ENCODE measurements at regions not wholly inside any gene's neighbourhood (a gene's known extent, or its start where the extent isn't known, plus 50 kb on each side); places are given as distances from the start of the nearest gene placed in this dataset.
"Not testable (repeated sequence)": the region's sequence is repeated elsewhere in the genome, so short reads cannot be mapped to it uniquely, and the experiment has no call there.

- H3K27ac Mint-ChIP-seq, result no peak overlapping the region
- TF ChIP-seq CTCF (IDR thresholded peaks at IDR 0.05; ENCODE audit: unreplicated experiment), result no peak
- H3K9me3 Mint-ChIP-seq, result no peaks in the 10 kb centered on the region
- peaks cover 45% of the 10 kb centered on the region for H3K27me3 Mint-ChIP-seq (ENCODE audit: low read depth)
- no peak overlapping the region for H3K4me3 Mint-ChIP-seq
- DNase-seq (ENCODE audit: low spot score in 2 of 2, unreplicated experiment in 2 of 2), result peak in 1 of 2 experiments; percentile 19
- H3K4me1 Mint-ChIP-seq, result no peaks in the 10 kb centered on the region
- H3K36me3 Mint-ChIP-seq, result no peaks in the 10 kb centered on the region
Observed at GRCh38 chr12:131438881-131439280, 272.0 kb upstream of the SFSWAP start.

GRCh38 chr12:131439752-131440151 lies 271.1 kb upstream of the SFSWAP start:
- DNase-seq (ENCODE audit: low spot score in 2 of 2, unreplicated experiment in 2 of 2); H3K27ac Mint-ChIP-seq: not testable (repeated sequence)
- peaks cover 38% of the 10 kb centered on the region for H3K27me3 Mint-ChIP-seq (ENCODE audit: low read depth)

GRCh38 chr12:131440209-131441059 lies 270.5 kb upstream of the SFSWAP start:
- H3K4me3 Mint-ChIP-seq; DNase-seq (ENCODE audit: low spot score in 2 of 2, unreplicated experiment in 2 of 2); H3K27ac Mint-ChIP-seq; H3K36me3 Mint-ChIP-seq; H3K4me1 Mint-ChIP-seq; H3K9me3 Mint-ChIP-seq: not testable (repeated sequence)
- H3K27me3 Mint-ChIP-seq (ENCODE audit: low read depth), result peaks cover 31% of the 10 kb centered on the region

More at GRCh38 chr12:131439752-131440151, 271.1 kb upstream of the SFSWAP start:
- not testable (repeated sequence) for H3K36me3 Mint-ChIP-seq, H3K4me1 Mint-ChIP-seq, H3K9me3 Mint-ChIP-seq, H3K4me3 Mint-ChIP-seq

GRCh38 chr12:131441060-131441396 lies 269.9 kb upstream of the SFSWAP start:
- DNase-seq (ENCODE audit: low spot score in 2 of 2, unreplicated experiment in 2 of 2), result peak in 1 of 2 experiments; percentile 35
- peaks cover 8% of the 10 kb centered on the region for H3K4me1 Mint-ChIP-seq

GRCh38 chr12:131441638-131442336 lies 269.1 kb upstream of the SFSWAP start:
- no peak overlapping the region for H3K4me3 Mint-ChIP-seq
- H3K27me3 Mint-ChIP-seq (ENCODE audit: low read depth), result peaks cover 18% of the 10 kb centered on the region
- peak in 1 of 2 experiments; percentile 3 for DNase-seq (ENCODE audit: low spot score in 2 of 2, unreplicated experiment in 2 of 2)
- no peak overlapping the region for H3K27ac Mint-ChIP-seq
- H3K36me3 Mint-ChIP-seq, result no peaks in the 10 kb centered on the region
- no peaks in the 10 kb centered on the region for H3K9me3 Mint-ChIP-seq
- peaks cover 8% of the 10 kb centered on the region for H3K4me1 Mint-ChIP-seq
- no peak for TF ChIP-seq CTCF (IDR thresholded peaks at IDR 0.05; ENCODE audit: unreplicated experiment)

More at GRCh38 chr12:131441060-131441396, 269.9 kb upstream of the SFSWAP start:
- Mint-ChIP-seq H3K4me3 (no peak overlapping the region), H3K9me3 (no peaks in the 10 kb centered on the region), H3K27me3 (ENCODE audit: low read depth) (peaks cover 25% of the 10 kb centered on the region), H3K36me3 (no peaks in the 10 kb centered on the region), H3K27ac (no peak overlapping the region)
- TF ChIP-seq CTCF (IDR thresholded peaks at IDR 0.05; ENCODE audit: unreplicated experiment), result no peak

- Mint-ChIP-seq H3K36me3 (no peaks in the 10 kb centered on the region), H3K4me1 (peaks cover 8% of the 10 kb centered on the region), H3K27me3 (ENCODE audit: low read depth) (peaks cover 11% of the 10 kb centered on the region), H3K9me3 (no peaks in the 10 kb centered on the region), H3K4me3 (no peak overlapping the region), H3K27ac (no peak overlapping the region)
- peak in 1 of 2 experiments; percentile 26 for DNase-seq (ENCODE audit: low spot score in 2 of 2, unreplicated experiment in 2 of 2)
- no peak for TF ChIP-seq CTCF (IDR thresholded peaks at IDR 0.05; ENCODE audit: unreplicated experiment)
Observed at GRCh38 chr12:131442337-131442918, 268.5 kb upstream of the SFSWAP start.
